Type B pancreatic cell (in vitro differentiated cells): ENCODE measurements at regions not wholly inside any gene's neighbourhood (a gene's known extent, or its start where the extent isn't known, plus 50 kb on each side); places are given as distances from the start of the nearest gene placed in this dataset.

ENCODE experiments used
- DNase-seq: peaks from one replicate; pipeline ENCODE4 v3.0.0; 2021; ENCODE audit warnings: mixed read lengths; ENCODE audit not compliant: unreplicated experiment; ENCODE audit errors: extremely low spot score
- H3K27ac Mint-ChIP-seq: 2 replicates; pipeline ENCODE4 v1.8.0; 2021; ENCODE audit warnings: mild to moderate bottlenecking, mixed read lengths
- H3K27me3 Mint-ChIP-seq: 2 replicates; pipeline ENCODE4 v1.8.0; 2021; ENCODE audit warnings: mixed read lengths
- H3K36me3 Mint-ChIP-seq: 2 replicates; pipeline ENCODE4 v1.8.0; 2021; ENCODE audit warnings: mixed read lengths
- H3K4me1 Mint-ChIP-seq: one replicate; pipeline ENCODE4 v1.8.0; 2021; ENCODE audit warnings: mixed read lengths; ENCODE audit not compliant: unreplicated experiment
- H3K4me3 Mint-ChIP-seq: 2 replicates; pipeline ENCODE4 v1.8.0; 2021; ENCODE audit warnings: mild to moderate bottlenecking, mixed read lengths
- H3K9me3 Mint-ChIP-seq: 2 replicates; pipeline ENCODE4 v1.8.0; 2021; ENCODE audit warnings: mixed read lengths
- CTCF ChIP-seq: fragments of 200-600 bp; sonication (generic); conservative IDR thresholded peaks from 2 replicates; pipeline ENCODE4 v1.5.0; 2021; ENCODE audit warnings: antibody characterized with exemption, mild to moderate bottlenecking

GRCh38 chr12:114221957-114222630 lies 183.8 kb downstream of the TBX5 start:
- H3K4me1 Mint-ChIP-seq, result no peaks in the 10 kb centered on the region
- H3K9me3 Mint-ChIP-seq, result no peaks in the 10 kb centered on the region
- peaks cover 50% of the 10 kb centered on the region for H3K27me3 Mint-ChIP-seq
- no peaks in the 10 kb centered on the region for H3K36me3 Mint-ChIP-seq
- no peak overlapping the region for H3K4me3 Mint-ChIP-seq
- TF ChIP-seq CTCF, result no peak
- DNase-seq, result no peak
- H3K27ac Mint-ChIP-seq, result no peak overlapping the region

DNA sequence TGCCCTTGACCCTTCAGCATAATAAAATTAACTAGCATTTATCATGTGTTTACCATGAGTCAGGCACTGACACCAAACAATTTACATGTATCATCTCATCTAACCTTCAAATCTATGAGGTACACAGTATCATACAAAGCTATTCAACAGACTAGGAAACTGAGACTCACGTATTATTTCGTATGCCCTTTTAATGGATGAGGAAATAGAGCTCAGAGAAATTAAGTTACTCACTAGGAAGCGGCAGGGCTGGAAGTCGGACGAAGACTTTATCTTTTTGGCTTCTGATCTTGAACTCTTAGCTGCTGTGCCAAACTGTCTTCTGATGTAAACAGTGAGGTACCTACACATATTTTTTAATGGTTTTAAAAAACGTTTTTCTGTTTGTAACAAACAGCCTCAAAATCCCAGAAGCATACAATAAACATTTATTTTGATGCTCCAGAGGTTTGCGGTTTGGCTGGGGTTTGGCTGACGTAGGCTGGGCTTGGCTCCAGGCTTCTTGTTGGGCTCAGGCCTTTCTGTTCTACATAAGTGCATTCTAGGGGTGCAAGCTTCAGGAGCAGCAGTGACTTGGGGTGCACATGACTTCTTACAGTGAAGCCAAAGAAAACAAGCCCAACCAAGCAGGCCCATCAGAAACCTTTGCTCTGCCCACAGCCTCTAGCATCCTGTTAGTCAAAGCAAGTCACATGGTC lies 184.7 kb downstream of the TBX5 start:
- no peak overlapping the region for H3K27ac Mint-ChIP-seq
- H3K4me3 Mint-ChIP-seq, result no peak overlapping the region
- H3K27me3 Mint-ChIP-seq, result peaks cover 53% of the 10 kb centered on the region
- no peak for DNase-seq
- TF ChIP-seq CTCF, result no peak
- H3K9me3 Mint-ChIP-seq, result no peaks in the 10 kb centered on the region
- no peaks in the 10 kb centered on the region for H3K4me1 Mint-ChIP-seq
- H3K36me3 Mint-ChIP-seq, result no peaks in the 10 kb centered on the region

- Mint-ChIP-seq H3K36me3 (no peaks in the 10 kb centered on the region), H3K9me3 (no peaks in the 10 kb centered on the region), H3K27ac (no peak overlapping the region), H3K4me1 (peaks cover 3% of the 10 kb centered on the region), H3K27me3 (peaks cover 54% of the 10 kb centered on the region), H3K4me3 (no peak overlapping the region)
- no peak for DNase-seq
- no peak for TF ChIP-seq CTCF
Observed at GRCh38 chr12:114220311-114220710, 185.6 kb downstream of the TBX5 start.

DNA sequence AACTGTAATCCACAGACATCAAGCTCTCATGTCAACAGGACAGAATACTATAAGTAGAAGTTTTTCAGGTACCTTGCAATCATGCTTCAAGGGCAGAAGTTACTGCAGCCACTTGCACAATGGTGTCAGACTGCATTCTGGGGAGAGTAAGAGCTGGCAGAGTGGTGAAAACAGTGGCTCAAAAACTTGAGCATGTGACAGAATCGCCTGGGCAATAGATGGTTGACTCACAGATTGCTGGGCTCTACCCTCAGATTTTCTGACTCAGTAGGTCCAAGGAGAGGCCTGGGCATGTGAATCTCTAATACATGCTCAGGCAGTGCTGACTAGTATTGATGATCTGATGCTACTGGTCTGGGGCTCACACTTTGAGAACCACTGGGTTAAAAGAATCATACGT lies 187.8 kb downstream of the TBX5 start:
- H3K4me1 Mint-ChIP-seq, result peaks cover 3% of the 10 kb centered on the region
- no peak for TF ChIP-seq CTCF
- H3K27me3 Mint-ChIP-seq, result peaks cover 48% of the 10 kb centered on the region
- DNase-seq, result no peak
- no peaks in the 10 kb centered on the region for H3K36me3 Mint-ChIP-seq
- no peak overlapping the region for H3K4me3 Mint-ChIP-seq
- no peak overlapping the region for H3K27ac Mint-ChIP-seq
- no peaks in the 10 kb centered on the region for H3K9me3 Mint-ChIP-seq

- Mint-ChIP-seq H3K27ac (no peak overlapping the region), H3K4me3 (no peak overlapping the region), H3K36me3 (no peaks in the 10 kb centered on the region), H3K4me1 (peaks cover 3% of the 10 kb centered on the region), H3K9me3 (no peaks in the 10 kb centered on the region), H3K27me3 (peaks cover 55% of the 10 kb centered on the region)
- TF ChIP-seq CTCF, result no peak
- no peak for DNase-seq
Observed at GRCh38 chr12:114215746-114216145, 190.2 kb downstream of the TBX5 start.
